Neutrophil (primary cell): ENCODE measurements at regions not wholly inside any gene's neighbourhood (a gene's known extent, or its start where the extent isn't known, plus 50 kb on each side); places are given as distances from the start of the nearest gene placed in this dataset.

Source experiments
- H3K27ac ChIP-seq: fragments of 200-600 bp; sonication (generic); 2 replicates; pipeline ENCODE4 v1.5.1; 2016; ENCODE audit warnings: mild to moderate bottlenecking, moderate library complexity
- H3K27me3 ChIP-seq: fragments of 200-600 bp; sonication (generic); 2 replicates; pipeline ENCODE4 v1.6.0; 2016; ENCODE audit warnings: mild to moderate bottlenecking
- H3K36me3 ChIP-seq: fragments of 200-600 bp; sonication (generic); 2 replicates; pipeline ENCODE4 v1.5.1; 2017
- H3K4me1 ChIP-seq, 2 experiments: fragments of 200-600 bp in 1 of 2; sonication (generic) in 1 of 2; 1 replicate in 1 of 2; 2 replicates in 1 of 2; pipeline versions ENCODE4 v1.5.1 to v1.6.1; 2013 to 2016; ENCODE audit warnings: low read depth in 1 of 2, low read length in 1 of 2, mild to moderate bottlenecking in 1 of 2, moderate library complexity in 1 of 2; ENCODE audit not compliant: control insufficient read depth in 1 of 2, insufficient read depth in 1 of 2
- H3K4me3 ChIP-seq, 2 experiments: fragments of 200-600 bp in 1 of 2; sonication (generic) in 1 of 2; 1 replicate in 1 of 2; 2 replicates in 1 of 2; pipeline ENCODE4 v1.5.1; 2013 to 2016; ENCODE audit warnings: low read depth in 1 of 2, low read length in 1 of 2, mild to moderate bottlenecking in 1 of 2, moderate library complexity in 1 of 2
- H3K9me3 ChIP-seq: fragments of 200-600 bp; sonication (generic); 2 replicates; pipeline ENCODE4 v1.5.1; 2016
- CTCF ChIP-seq: fragments of 200-600 bp; sonication (generic); IDR thresholded peaks from 2 replicates; pipeline ENCODE4 v1.5.1; 2016; ENCODE audit warnings: antibody characterized with exemption

GRCh38 chr3:107428051-107428858 is 51.0 kb downstream of the CCDC54 start:
- no peak overlapping the region for H3K4me3 ChIP-seq
- H3K36me3 ChIP-seq = no peaks in the 10 kb centered on the region
- no peaks in the 10 kb centered on the region for H3K9me3 ChIP-seq
- H3K27ac ChIP-seq = no peak overlapping the region
- H3K27me3 ChIP-seq = peaks cover 61% of the 10 kb centered on the region
- TF ChIP-seq CTCF = no peak
- H3K4me1 ChIP-seq = peaks cover 21 to 25% of the 10 kb centered on the region in 2 experiments

GRCh38 chr3:107429320-107430181 is 52.3 kb downstream of the CCDC54 start:
- peak; percentile 46 for TF ChIP-seq CTCF
- peak overlapping the region in 1 of 2 experiments; percentile 77 for H3K4me3 ChIP-seq
- H3K4me1 ChIP-seq = peaks cover 21 to 25% of the 10 kb centered on the region in 2 experiments
- peaks cover 74% of the 10 kb centered on the region for H3K27me3 ChIP-seq
- H3K9me3 ChIP-seq = no peaks in the 10 kb centered on the region
- H3K36me3 ChIP-seq = no peaks in the 10 kb centered on the region
- H3K27ac ChIP-seq = no peak overlapping the region

GRCh38 chr3:107430214-107430995 is 53.2 kb downstream of the CCDC54 start:
- Histone ChIP-seq H3K4me3 (peak overlapping the region; percentile 65 to 77), H3K36me3 (no peaks in the 10 kb centered on the region), H3K4me1 (peaks cover 21 to 25% of the 10 kb centered on the region in 2 experiments), H3K27me3 (peaks cover 82% of the 10 kb centered on the region), H3K9me3 (no peaks in the 10 kb centered on the region), H3K27ac (no peak overlapping the region)
- TF ChIP-seq CTCF = no peak

GRCh38 chr3:107430996-107431245 is 53.7 kb downstream of the CCDC54 start:
- H3K9me3 ChIP-seq = no peaks in the 10 kb centered on the region

More at GRCh38 chr3:107430996-107431245, 53.7 kb downstream of the CCDC54 start:
- H3K4me1 ChIP-seq = peaks cover 21 to 25% of the 10 kb centered on the region in 2 experiments
- peak overlapping the region; percentile 65 to 77 for H3K4me3 ChIP-seq
- no peak overlapping the region for H3K27ac ChIP-seq
- peaks cover 85% of the 10 kb centered on the region for H3K27me3 ChIP-seq
- no peak for TF ChIP-seq CTCF
- H3K36me3 ChIP-seq = no peaks in the 10 kb centered on the region
